K562 (cell line): ENCODE measurements at regions not wholly inside any gene's neighbourhood (a gene's known extent, or its start where the extent isn't known, plus 50 kb on each side); places are given as distances from the start of the nearest gene placed in this dataset.
A peak's percentile ranks its signal among the peaks of the same experiment; 100 is the strongest.

Experiments used
- ATAC-seq: fragments of 200-7000 bp; cut with Tn5 transposase; 3 replicates; pipeline ENCODE4 v1.9.1; 2020; ENCODE audit warnings: moderate library complexity
- BruUV-seq: library from RNA; stranded (reverse); fragments of 400-500 nt; replicated peaks from 2 replicates; lab custom pipeline; 2021; lab: Mats Ljungman, UMichigan
- CTCF ChIA-PET: fragments of 300-600 bp; formaldehyde crosslinking; extraction: SDS; loops from one replicate; lab custom pipeline; 2021; ENCODE audit warnings: low intra/inter-chr PET ratio; lab: Yijun Ruan, JAX
- POLR2A ChIA-PET: fragments of 300-600, 350-650 bp; sonication (Branson Sonifier 250); formaldehyde crosslinking; extraction: SDS; loops from one replicate; lab custom pipeline; 2021; ENCODE audit warnings: antibody characterized with exemption, inconsistent platforms; lab: Yijun Ruan, JAX
- DNase-seq, 4 experiments: peaks; one replicate each; pipeline versions ENCODE4 v3.0.0 to v3.0.0-alpha.2; 2011 to 2018; ENCODE audit warnings: low spot score in 3 of 4, mixed read lengths in 3 of 4; ENCODE audit errors: extremely low read depth in 1 of 4
- FAIRE-seq: peaks from 2 replicates; lab custom pipeline; 2011; peaks lifted over from hg19 to GRCh38; lab: Jason Lieb, UNC
- H2AFZ ChIP-seq: 2 replicates; pipeline ENCODE4 v1.6.0; 2011; ENCODE audit warnings: low read depth, low read length, control low read depth, inconsistent platforms
- H3K27ac ChIP-seq: fragments of 200-600 bp; 3 replicates; pipeline ENCODE4 v1.8.0; 2011; ENCODE audit warnings: low read depth, mild to moderate bottlenecking, control low read depth, inconsistent platforms, low read length, moderate library complexity, mixed read lengths; ENCODE audit errors: extremely low read depth
- H3K27me3 ChIP-seq, 2 experiments: fragments of 300-600 bp in 1 of 2; 2 replicates in 1 of 2; 3 replicates in 1 of 2; pipeline versions ENCODE4 v1.6.0 to v1.8.0; 2011; ENCODE audit warnings: inconsistent platforms in 2 of 2, low read length in 2 of 2, mild to moderate bottlenecking in 1 of 2, mixed read lengths in 1 of 2, moderate library complexity in 1 of 2; ENCODE audit not compliant: control insufficient read depth in 2 of 2, insufficient read depth in 2 of 2
- H3K36me3 ChIP-seq: fragments of 300-600 bp; 3 replicates; pipeline ENCODE4 v1.8.0; 2011; ENCODE audit warnings: mild to moderate bottlenecking, low read length, inconsistent platforms; ENCODE audit not compliant: control insufficient read depth, insufficient read depth
- H3K4me1 ChIP-seq, 2 experiments: fragments of 200-600 bp in 1 of 2; replicated peaks in 1 of 2; 2 replicates in 1 of 2; 3 replicates in 1 of 2; pipeline versions ENCODE4 v1.5.1 to v1.8.0; 2011; ENCODE audit warnings: inconsistent platforms in 2 of 2, low read length in 2 of 2, mild to moderate bottlenecking in 1 of 2, mixed read lengths in 1 of 2, moderate library complexity in 1 of 2; ENCODE audit not compliant: control insufficient read depth in 2 of 2, insufficient read depth in 2 of 2
- H3K4me2 ChIP-seq: 2 replicates; pipeline ENCODE4 v1.6.1; 2011; ENCODE audit warnings: low read length, control low read depth, inconsistent platforms, mixed read lengths; ENCODE audit not compliant: insufficient read depth
- H3K4me3 ChIP-seq: fragments of 200-600 bp; sonication (generic), shearing (Covaris generic); 2 replicates; pipeline ENCODE4 v1.5.1; 2016; ENCODE audit warnings: control low read depth, inconsistent platforms
- H3K79me2 ChIP-seq: fragments of 200-600 bp; 3 replicates; pipeline ENCODE4 v1.8.0; 2011; ENCODE audit warnings: low read length, inconsistent platforms; ENCODE audit not compliant: control insufficient read depth, insufficient read depth
- H3K9ac ChIP-seq, 2 experiments: 2 replicates each; pipeline versions ENCODE4 v1.6.0 to v1.6.1; 2011; ENCODE audit warnings: low read depth in 2 of 2, low read length in 2 of 2, control low read depth in 1 of 2, inconsistent platforms in 1 of 2, mild to moderate bottlenecking in 1 of 2, mixed read lengths in 1 of 2; ENCODE audit not compliant: insufficient read depth in 1 of 2
- H3K9me1 ChIP-seq: one replicate; pipeline ENCODE4 v1.6.0; 2011; ENCODE audit warnings: inconsistent platforms, mild to moderate bottlenecking, low read length, moderate library complexity; ENCODE audit not compliant: control insufficient read depth, insufficient read depth
- H3K9me3 ChIP-seq: replicated peaks from 2 replicates; pipeline ENCODE4 v1.5.1; 2011; ENCODE audit warnings: low read depth, low read length, inconsistent platforms; ENCODE audit not compliant: control insufficient read depth, insufficient read depth
- H4K20me1 ChIP-seq: replicated peaks from 2 replicates; pipeline ENCODE4 v1.6.1; 2011; ENCODE audit warnings: low read length, inconsistent platforms, mixed read lengths; ENCODE audit not compliant: control insufficient read depth, insufficient read depth
- BMI1 ChIP-seq: fragments of 150-350 bp; IDR thresholded peaks from 2 replicates; pipeline ENCODE4 v1.6.1; 2014; ENCODE audit warnings: low read length
- CBX1 ChIP-seq: sonication (generic); IDR thresholded peaks from 2 replicates; pipeline ENCODE4 v1.6.1; 2016; ENCODE audit warnings: antibody characterized with exemption, low read depth, mild to moderate bottlenecking
- GATAD2A ChIP-seq: fragments of 450-650 bp; IDR thresholded peaks from 2 replicates; pipeline ENCODE4 v1.6.1; 2017
- HNRNPUL1 ChIP-seq: fragments of 200-400 bp; formaldehyde crosslinking; IDR thresholded peaks from 2 replicates; pipeline ENCODE4 v1.6.1; 2017; ENCODE audit warnings: low read length
- LARP7 ChIP-seq: fragments of 450-650 bp; IDR thresholded peaks from 2 replicates; pipeline ENCODE4 v1.6.1; 2016
- MCM7 ChIP-seq, 2 experiments: fragments of 450-650 bp; IDR thresholded peaks; 2 replicates each; pipeline ENCODE4 v1.6.1; 2016 to 2018
- MTA3 ChIP-seq: fragments of 450-650 bp; formaldehyde crosslinking; IDR thresholded peaks from 2 replicates; pipeline ENCODE4 v1.6.1; 2017; ENCODE audit warnings: mild to moderate bottlenecking, borderline replicate concordance
- NCOA1 ChIP-seq: fragments of 450-650 bp; IDR thresholded peaks from 2 replicates; pipeline ENCODE4 v1.6.1; 2016; ENCODE audit warnings: low read depth
- SIX5 ChIP-seq, 2 experiments: IDR thresholded peaks; 2 replicates each; pipeline ENCODE4 v1.6.1; 2011; ENCODE audit warnings: low read length in 2 of 2, borderline replicate concordance in 1 of 2, low read depth in 1 of 2, mild to moderate bottlenecking in 1 of 2, moderate library complexity in 1 of 2; ENCODE audit not compliant: insufficient read depth in 1 of 2
- SMAD3 ChIP-seq: fragments of 450-650 bp; formaldehyde crosslinking; conservative IDR thresholded peaks from 2 replicates; pipeline ENCODE4 v1.4.0; 2020; ENCODE audit warnings: mild to moderate bottlenecking
- SMAD4 ChIP-seq: fragments of 250-450 bp; sonication (Bioruptor Pico); conservative IDR thresholded peaks from 2 replicates; pipeline ENCODE4 v1.8.0; 2021; ENCODE audit warnings: inconsistent platforms, mild to moderate bottlenecking, moderate library complexity
- SPI1 ChIP-seq: IDR thresholded peaks from 2 replicates; pipeline ENCODE4 v1.6.1; 2011; ENCODE audit warnings: low read depth, low read length, control low read depth, borderline replicate concordance
- ZNF146 ChIP-seq: IDR thresholded peaks from one replicate; pipeline ENCODE4 v1.6.1; 2018; ENCODE audit warnings: missing compliant biosample characterization; ENCODE audit not compliant: unreplicated experiment
- WGBS: fragments of 100-300 bp; shearing (Covaris generic); methylation state at CpG from one replicate; pipeline ENCODE4 v1.1.6; 2016; ENCODE audit warnings: low coverage, mixed read lengths; ENCODE audit not compliant: insufficient coverage; ENCODE audit errors: missing lambda C conversion rate; 5-methylcytosine and 5-hydroxymethylcytosine counted together
- in situ Hi-C: fragments of 300-500 bp; cut with MboI; formaldehyde crosslinking; loops from 4 replicates; pipeline ENCODE4 v1.15.0; 2018; ENCODE audit warnings: inconsistent platforms, mixed read lengths
- intact Hi-C: fragments of 100-400 bp; cut with micrococcal nuclease; formaldehyde crosslinking; loops from 2 replicates; pipeline ENCODE4 v1.14.2; 2022
- TF ChIP-seq, protein P1 (sequence below): fragments of 450-650 bp; IDR thresholded peaks from 2 replicates; pipeline ENCODE4 v1.6.1; 2017; ENCODE audit warnings: antibody characterized with exemption
- TF ChIP-seq, protein P2 (sequence below), 2 experiments: fragments of 250-450 bp in 1 of 2; fragments of 450-650 bp in 1 of 2; sonication (Bioruptor Pico) in 1 of 2; IDR thresholded peaks; 2 replicates each; pipeline versions ENCODE4 v1.6.1 to v1.8.0; 2016 to 2021; ENCODE audit warnings: mild to moderate bottlenecking in 2 of 2, moderate library complexity in 2 of 2, missing compliant biosample characterization in 1 of 2, missing genetic modification characterization in 1 of 2

DNA sequence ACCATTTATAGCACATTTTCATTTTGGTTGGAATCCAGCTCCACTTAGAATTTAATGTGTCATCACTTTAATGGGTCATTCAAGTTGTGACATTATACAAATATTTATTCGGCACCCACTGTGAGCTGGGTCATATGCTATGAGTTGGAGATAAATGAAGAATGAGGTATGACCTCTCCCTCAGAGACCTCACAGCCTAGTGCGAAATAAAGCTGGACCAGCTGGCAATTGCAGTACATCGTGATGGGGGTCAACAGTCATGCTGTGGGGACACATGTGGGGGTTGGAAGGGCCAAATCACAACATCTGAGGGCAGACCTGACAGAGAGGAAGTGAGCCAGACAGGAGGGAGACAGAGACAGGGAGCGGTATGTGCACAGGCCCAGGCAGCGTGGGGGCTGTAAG, 175.4 kb downstream of the MAIP1 start:
- no peak for ATAC-seq
- no TSS peak for BruUV-seq
- no peak for TF ChIP-seq SMAD3 (CRISPR knock-in tag)
- peak; percentile 56; the same call in 1 of the 2 replicates for TF ChIP-seq SMAD4 (CRISPR knock-in tag)
- peak; percentile 36; the same call in 1 of the 2 replicates for TF ChIP-seq SPI1
- Histone ChIP-seq H3K4me2 (no peak overlapping the region), H3K4me3 (no peak overlapping the region), H3K27me3 (no peaks in the 10 kb centered on the region), H2AFZ (no peak overlapping the region), H3K9me1 (no peaks in the 10 kb centered on the region), H3K36me3 (no peaks in the 10 kb centered on the region), H3K9ac (no peak overlapping the region), H4K20me1 (no peaks in the 10 kb centered on the region), H3K79me2 (no peaks in the 10 kb centered on the region), H3K4me1 (peaks cover 3% of the 10 kb centered on the region in 2 experiments; a peak in 3 of 5 replicates), H3K27ac (no peak overlapping the region), H3K9me3 (no peaks in the 10 kb centered on the region; the same call in 1 of the 2 replicates)
- ChIA-PET CTCF (no interaction called here), POLR2A (interaction anchor here (0.7 kb wide), 1 partner anchor 80 kb away, joined by 3 read pairs; no protein-coding TSS in a partner anchor)
- intact Hi-C loops (no loop called here), in situ Hi-C loops (no loop called here)
- FAIRE-seq, result no peak
- no peak for DNase-seq
- WGBS, result 37% methylated on average over 5 of the region's 5 CpGs

DNA sequence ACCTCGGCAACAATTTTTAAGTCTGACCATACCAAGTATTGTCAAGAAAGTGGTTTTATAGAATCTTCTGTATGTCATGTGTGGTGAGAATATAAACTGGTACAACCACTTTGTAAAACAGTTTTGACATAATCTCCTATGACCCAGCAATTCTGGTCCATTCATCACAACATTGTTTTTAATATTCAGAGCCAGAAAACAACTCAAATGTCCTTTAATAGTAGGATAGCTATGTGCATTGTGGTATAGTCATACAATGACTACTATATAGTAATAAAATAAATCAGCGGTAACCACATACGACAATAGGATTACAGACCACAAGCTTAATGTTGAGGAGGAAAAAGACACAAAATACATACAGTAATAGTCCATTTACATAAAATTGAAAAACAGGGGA, 175.2 kb upstream of the SPATS2L start:
- TF ChIP-seq NCOA1 (no peak), SIX5 (IDR thresholded peaks at IDR 0.05; ENCODE audit: borderline replicate concordance in 1 of 2, insufficient read depth in 1 of 2, low read depth in 1 of 2, low read length in 2 of 2) (no peak), ZNF146 (CRISPR knock-in tag) (no peak), CBX1 (no peak), LARP7 (no peak), MCM7 (IDR thresholded peaks at IDR 0.05) (no peak), HNRNPUL1 (no peak), BMI1 (no peak), GATAD2A (no peak), MTA3 (no peak)
- TF ChIP-seq, protein P1, sequence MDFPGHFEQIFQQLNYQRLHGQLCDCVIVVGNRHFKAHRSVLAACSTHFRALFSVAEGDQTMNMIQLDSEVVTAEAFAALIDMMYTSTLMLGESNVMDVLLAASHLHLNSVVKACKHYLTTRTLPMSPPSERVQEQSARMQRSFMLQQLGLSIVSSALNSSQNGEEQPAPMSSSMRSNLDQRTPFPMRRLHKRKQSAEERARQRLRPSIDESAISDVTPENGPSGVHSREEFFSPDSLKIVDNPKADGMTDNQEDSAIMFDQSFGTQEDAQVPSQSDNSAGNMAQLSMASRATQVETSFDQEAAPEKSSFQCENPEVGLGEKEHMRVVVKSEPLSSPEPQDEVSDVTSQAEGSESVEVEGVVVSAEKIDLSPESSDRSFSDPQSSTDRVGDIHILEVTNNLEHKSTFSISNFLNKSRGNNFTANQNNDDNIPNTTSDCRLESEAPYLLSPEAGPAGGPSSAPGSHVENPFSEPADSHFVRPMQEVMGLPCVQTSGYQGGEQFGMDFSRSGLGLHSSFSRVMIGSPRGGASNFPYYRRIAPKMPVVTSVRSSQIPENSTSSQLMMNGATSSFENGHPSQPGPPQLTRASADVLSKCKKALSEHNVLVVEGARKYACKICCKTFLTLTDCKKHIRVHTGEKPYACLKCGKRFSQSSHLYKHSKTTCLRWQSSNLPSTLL, result no peak
- TF ChIP-seq, protein P2, sequence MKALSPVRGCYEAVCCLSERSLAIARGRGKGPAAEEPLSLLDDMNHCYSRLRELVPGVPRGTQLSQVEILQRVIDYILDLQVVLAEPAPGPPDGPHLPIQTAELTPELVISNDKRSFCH (CRISPR knock-in tag; IDR thresholded peaks at IDR 0.05), result no peak
- TF ChIP-seq, protein P2 (tag; IDR thresholded peaks at IDR 0.05), result no peak
- TF ChIP-seq, all 486 proteins: peak for 0
- POLR2A ChIA-PET, result no interaction called here
- in situ Hi-C loops (no loop called here), intact Hi-C loops (no loop called here)
- no peak for FAIRE-seq
- no peaks in the 10 kb centered on the region for H3K36me3 ChIP-seq
- no peak for ATAC-seq
- no peaks in the 10 kb centered on the region; the same call in 1 of the 2 replicates for H3K9me3 ChIP-seq
- no peaks in the 10 kb centered on the region for H3K9me1 ChIP-seq
- H4K20me1 ChIP-seq, result no peaks in the 10 kb centered on the region
- H3K27me3 ChIP-seq, result no peaks in the 10 kb centered on the region
- H3K4me3 ChIP-seq, result no peak overlapping the region
- H3K4me2 ChIP-seq, result no peak overlapping the region
- 62% methylated on average over 1 of the region's 3 CpGs for WGBS
- no peaks in the 10 kb centered on the region for H3K79me2 ChIP-seq
- H3K4me1 ChIP-seq, result no peaks in the 10 kb centered on the region; a peak in 2 of 5 replicates
- CTCF ChIA-PET, result no interaction called here
- H3K27ac ChIP-seq, result no peak overlapping the region
- DNase-seq, result no peak
- BruUV-seq, result no TSS peak
- H3K9ac ChIP-seq, result no peak overlapping the region
- H2AFZ ChIP-seq, result no peak overlapping the region
